Activated T-cell treated with anti-CD3 and anti-CD28 coated beads, Interleukin-2, amount 50 U/mL, for 24 hours (primary cell): ENCODE measurements at regions not wholly inside any gene's neighbourhood (a gene's known extent, or its start where the extent isn't known, plus 50 kb on each side); places are given as distances from the start of the nearest gene placed in this dataset.

ENCODE experiments used
- DNase-seq: peaks from one replicate; pipeline ENCODE4 v3.0.0-alpha.2; 2020
- H3K27ac Mint-ChIP-seq: 2 replicates; pipeline ENCODE4 v1.8.0; 2020; ENCODE audit warnings: mild to moderate bottlenecking, mixed read lengths
- H3K27me3 Mint-ChIP-seq: 2 replicates; pipeline ENCODE4 v1.8.0; 2020; ENCODE audit warnings: mixed read lengths
- H3K36me3 Mint-ChIP-seq: 2 replicates; pipeline ENCODE4 v1.8.0; 2020; ENCODE audit warnings: low read depth, mixed read lengths
- H3K4me1 Mint-ChIP-seq: 2 replicates; pipeline ENCODE4 v1.8.0; 2020; ENCODE audit warnings: low read depth, mixed read lengths
- H3K4me3 Mint-ChIP-seq: 2 replicates; pipeline ENCODE4 v1.8.0; 2020; ENCODE audit warnings: mild to moderate bottlenecking, moderate library complexity, mixed read lengths
- H3K9me3 Mint-ChIP-seq: 2 replicates; pipeline ENCODE4 v1.8.0; 2020; ENCODE audit warnings: mixed read lengths

DNA sequence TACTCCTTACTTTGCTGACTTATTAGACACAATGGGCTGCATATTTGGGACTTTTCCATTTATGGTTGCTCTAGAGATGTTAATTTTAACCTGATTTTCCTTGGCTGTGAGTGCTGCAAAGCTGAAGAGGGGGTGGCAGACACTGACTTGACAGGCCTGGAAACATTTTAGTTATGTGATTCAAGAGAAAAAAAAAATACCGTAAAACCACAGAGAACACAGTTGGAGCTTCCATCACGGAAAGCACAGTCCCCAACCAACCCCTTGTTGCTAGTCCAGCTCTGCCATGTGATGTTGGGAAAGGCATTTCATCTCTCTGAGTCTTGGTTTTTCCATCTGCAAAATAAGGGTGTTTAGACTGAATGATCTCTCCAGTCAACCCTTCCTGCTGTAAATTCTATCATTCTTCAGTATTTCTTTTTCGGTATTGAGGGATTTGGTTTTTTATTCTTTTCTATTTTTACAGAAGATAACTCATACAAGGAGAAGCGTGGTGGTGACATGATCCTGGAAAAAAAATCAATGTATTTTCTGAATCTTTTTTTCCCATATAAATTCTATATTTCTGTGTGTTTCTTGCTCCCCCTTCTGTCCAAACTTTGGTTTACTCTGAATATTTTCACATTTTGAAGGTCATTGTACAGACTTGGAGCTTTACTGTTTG, 246.1 kb downstream of the REEP3 start:
- Mint-ChIP-seq H3K9me3 (no peaks in the 10 kb centered on the region), H3K4me1 (no peaks in the 10 kb centered on the region), H3K4me3 (no peak overlapping the region), H3K27ac (no peak overlapping the region), H3K27me3 (no peaks in the 10 kb centered on the region), H3K36me3 (no peaks in the 10 kb centered on the region)
- DNase-seq: no peak

DNA sequence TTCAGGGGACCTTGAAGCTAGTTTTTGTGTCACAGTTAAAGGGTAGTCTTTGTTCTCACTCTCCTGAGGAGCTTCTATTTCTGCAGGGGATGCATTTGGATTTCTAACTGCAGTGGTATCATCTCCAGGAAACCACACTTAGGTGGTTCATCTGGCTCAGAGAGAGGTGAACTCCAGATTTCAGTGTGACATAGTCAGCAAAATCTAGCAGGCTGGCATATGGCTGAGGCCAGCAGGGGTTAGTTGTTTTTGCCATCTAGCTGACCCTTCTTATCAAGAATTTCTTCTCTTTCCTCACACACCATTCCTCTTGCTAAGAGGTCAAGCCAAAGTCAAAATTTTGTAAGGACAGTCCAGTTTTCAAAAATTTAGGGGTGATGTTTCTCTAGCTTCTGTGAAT, 248.2 kb downstream of the REEP3 start:
- Mint-ChIP-seq H3K27ac (no peak overlapping the region), H3K9me3 (no peaks in the 10 kb centered on the region), H3K36me3 (no peaks in the 10 kb centered on the region), H3K27me3 (no peaks in the 10 kb centered on the region), H3K4me1 (no peaks in the 10 kb centered on the region), H3K4me3 (no peak overlapping the region)
- DNase-seq: no peak

- H3K36me3 Mint-ChIP-seq: no peaks in the 10 kb centered on the region
- DNase-seq: no peak
- H3K4me3 Mint-ChIP-seq: no peak overlapping the region
- H3K27me3 Mint-ChIP-seq: no peaks in the 10 kb centered on the region
- no peak overlapping the region for H3K27ac Mint-ChIP-seq
- no peaks in the 10 kb centered on the region for H3K9me3 Mint-ChIP-seq
- no peaks in the 10 kb centered on the region for H3K4me1 Mint-ChIP-seq
These were observed 249.3 kb downstream of the REEP3 start for GRCh38 chr10:63770523-63770922.

GRCh38 chr10:63772491-63772890, 251.3 kb downstream of the REEP3 start:
- Mint-ChIP-seq H3K36me3 (no peaks in the 10 kb centered on the region), H3K4me1 (no peaks in the 10 kb centered on the region), H3K4me3 (no peak overlapping the region), H3K27ac (no peak overlapping the region), H3K27me3 (peaks cover 11% of the 10 kb centered on the region), H3K9me3 (no peaks in the 10 kb centered on the region)
- no peak for DNase-seq

GRCh38 chr10:63773106-63773505, 251.9 kb downstream of the REEP3 start:
- H3K27me3 Mint-ChIP-seq: peaks cover 12% of the 10 kb centered on the region
- H3K4me3 Mint-ChIP-seq: no peak overlapping the region
- DNase-seq: no peak
- H3K9me3 Mint-ChIP-seq: no peaks in the 10 kb centered on the region
- no peaks in the 10 kb centered on the region for H3K4me1 Mint-ChIP-seq
- no peaks in the 10 kb centered on the region for H3K36me3 Mint-ChIP-seq
- H3K27ac Mint-ChIP-seq: no peak overlapping the region

- no peaks in the 10 kb centered on the region for H3K4me1 Mint-ChIP-seq
- no peaks in the 10 kb centered on the region for H3K9me3 Mint-ChIP-seq
- no peak overlapping the region for H3K27ac Mint-ChIP-seq
- no peaks in the 10 kb centered on the region for H3K36me3 Mint-ChIP-seq
- H3K27me3 Mint-ChIP-seq: peaks cover 18% of the 10 kb centered on the region
- no peak for DNase-seq
- H3K4me3 Mint-ChIP-seq: no peak overlapping the region
These were observed 252.8 kb downstream of the REEP3 start for GRCh38 chr10:63773962-63774361.

GRCh38 chr10:63780101-63780500, 258.9 kb downstream of the REEP3 start:
- Mint-ChIP-seq H3K9me3 (no peaks in the 10 kb centered on the region), H3K4me3 (no peak overlapping the region), H3K27me3 (peaks cover 31% of the 10 kb centered on the region), H3K36me3 (no peaks in the 10 kb centered on the region), H3K4me1 (no peaks in the 10 kb centered on the region), H3K27ac (no peak overlapping the region)
- DNase-seq: no peak

- Mint-ChIP-seq H3K4me1 (no peaks in the 10 kb centered on the region), H3K27ac (no peak overlapping the region), H3K36me3 (no peaks in the 10 kb centered on the region), H3K27me3 (peaks cover 37% of the 10 kb centered on the region), H3K9me3 (no peaks in the 10 kb centered on the region), H3K4me3 (no peak overlapping the region)
- DNase-seq: no peak
These were observed 260.0 kb downstream of the REEP3 start for GRCh38 chr10:63781226-63781625.

DNA sequence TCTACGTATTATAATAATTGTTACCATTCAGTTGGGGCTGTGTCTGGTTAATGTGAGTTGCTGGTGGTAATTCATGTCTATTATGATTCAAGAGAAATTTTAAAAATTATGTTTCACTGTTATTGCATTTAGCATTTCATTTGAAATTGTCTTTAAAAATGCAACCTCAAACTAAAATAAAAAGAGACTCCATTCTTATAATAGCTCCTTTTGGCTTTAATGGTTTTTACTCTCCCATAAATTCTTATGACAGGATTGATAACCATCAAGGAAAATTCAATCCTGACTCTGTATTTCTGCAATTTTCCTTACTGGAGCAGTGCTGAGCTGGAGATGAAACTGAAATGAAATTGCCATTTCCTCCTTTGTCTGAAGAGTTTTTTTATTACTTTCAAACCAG, 262.7 kb downstream of the REEP3 start:
- H3K36me3 Mint-ChIP-seq: no peaks in the 10 kb centered on the region
- H3K4me3 Mint-ChIP-seq: no peak overlapping the region
- H3K27ac Mint-ChIP-seq: no peak overlapping the region
- H3K9me3 Mint-ChIP-seq: peaks cover 2% of the 10 kb centered on the region
- DNase-seq: no peak
- H3K27me3 Mint-ChIP-seq: peaks cover 35% of the 10 kb centered on the region
- peaks cover 9% of the 10 kb centered on the region for H3K4me1 Mint-ChIP-seq

- no peak overlapping the region for H3K4me3 Mint-ChIP-seq
- H3K27ac Mint-ChIP-seq: no peak overlapping the region
These were observed 267.1 kb downstream of the REEP3 start for GRCh38 chr10:63788152-63788821.

DNA sequence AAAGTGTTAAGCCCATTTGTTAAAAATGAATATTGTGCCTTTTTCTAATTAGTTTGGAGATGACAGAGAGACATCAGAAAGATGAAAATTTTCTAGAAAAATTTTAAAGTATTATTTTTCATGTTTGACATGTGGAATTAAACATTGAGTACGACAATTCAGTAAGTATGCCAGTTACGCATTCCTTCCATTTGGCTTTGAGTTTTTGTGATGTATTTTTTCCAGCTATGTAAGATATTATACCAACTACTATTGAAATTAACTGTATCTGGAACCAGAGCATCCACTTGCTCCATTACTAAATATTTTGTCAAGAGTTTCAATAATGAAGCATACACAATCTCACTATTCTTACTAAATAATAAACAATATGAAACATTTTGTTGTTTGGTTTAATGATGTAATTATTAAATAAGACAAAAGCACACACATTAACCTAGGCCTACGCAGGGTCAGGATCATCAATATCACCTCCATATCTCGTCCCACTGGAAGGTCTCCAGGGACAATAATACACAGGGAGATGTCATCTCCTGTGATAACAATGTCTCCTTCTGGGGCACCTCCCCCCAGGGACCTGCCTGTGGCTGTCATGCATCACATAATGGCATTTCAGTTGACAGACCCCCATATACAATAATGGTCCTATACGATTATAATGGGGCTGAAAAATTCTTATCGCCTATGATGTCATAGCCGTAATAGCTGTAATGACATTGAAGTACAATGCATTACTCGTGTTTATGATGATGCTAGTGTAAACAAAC, 274.1 kb downstream of the REEP3 start:
- H3K36me3 Mint-ChIP-seq: no peaks in the 10 kb centered on the region
- DNase-seq: no peak
- peaks cover 9% of the 10 kb centered on the region for H3K27me3 Mint-ChIP-seq
- H3K4me1 Mint-ChIP-seq: peaks cover 7% of the 10 kb centered on the region
- H3K27ac Mint-ChIP-seq: no peak overlapping the region
- H3K4me3 Mint-ChIP-seq: no peak overlapping the region
- peaks cover 6% of the 10 kb centered on the region for H3K9me3 Mint-ChIP-seq

More at GRCh38 chr10:63788152-63788821, 267.1 kb downstream of the REEP3 start:
- no peaks in the 10 kb centered on the region for H3K36me3 Mint-ChIP-seq
- peaks cover 9% of the 10 kb centered on the region for H3K4me1 Mint-ChIP-seq
- peaks cover 25% of the 10 kb centered on the region for H3K27me3 Mint-ChIP-seq
- peaks cover 8% of the 10 kb centered on the region for H3K9me3 Mint-ChIP-seq
- no peak for DNase-seq

- H3K4me1 Mint-ChIP-seq: peaks cover 7% of the 10 kb centered on the region
- no peaks in the 10 kb centered on the region for H3K36me3 Mint-ChIP-seq
- peaks cover 9% of the 10 kb centered on the region for H3K27me3 Mint-ChIP-seq
- H3K27ac Mint-ChIP-seq: no peak overlapping the region
- H3K4me3 Mint-ChIP-seq: no peak overlapping the region
- no peak for DNase-seq
- H3K9me3 Mint-ChIP-seq: no peaks in the 10 kb centered on the region
These were observed 277.6 kb downstream of the REEP3 start for GRCh38 chr10:63798599-63799498.

DNA sequence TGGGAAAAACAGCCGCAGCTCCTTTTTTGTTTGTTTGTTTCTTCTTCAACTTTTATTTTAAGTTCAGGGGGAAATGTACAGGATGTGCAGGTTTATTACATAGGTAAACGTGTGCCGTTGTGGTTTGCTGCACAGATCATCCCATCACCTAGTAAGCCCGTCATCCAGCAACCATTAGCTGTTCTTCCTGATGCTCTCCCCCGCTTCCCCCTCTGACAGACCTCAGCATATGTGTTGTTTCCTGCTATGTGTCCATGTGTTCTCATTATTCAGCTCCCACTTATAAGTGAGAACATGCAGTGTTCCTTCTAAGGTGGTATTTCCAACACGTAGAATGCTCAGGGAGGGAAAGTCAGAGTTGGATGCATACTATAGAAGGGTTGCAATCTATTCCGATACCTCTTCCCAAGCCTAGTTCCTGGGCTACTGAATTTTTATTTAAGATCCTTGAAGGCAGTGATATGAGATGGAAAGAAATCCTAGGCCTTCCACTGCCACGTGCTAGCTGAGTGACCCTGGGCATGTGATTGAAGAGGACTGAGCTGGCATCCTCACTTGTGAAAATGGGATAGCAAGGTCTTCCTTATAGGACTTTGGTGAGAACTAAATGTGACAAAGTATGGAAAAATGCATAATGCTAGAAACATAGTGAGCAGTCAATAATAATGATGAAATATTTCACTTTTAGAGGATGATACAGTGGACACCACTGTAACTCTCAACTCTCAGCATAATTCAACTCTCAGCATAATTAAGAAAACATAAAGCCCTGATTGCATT, 278.5 kb downstream of the REEP3 start:
- Mint-ChIP-seq H3K36me3 (no peaks in the 10 kb centered on the region), H3K9me3 (no peaks in the 10 kb centered on the region), H3K27ac (no peak overlapping the region), H3K27me3 (peaks cover 9% of the 10 kb centered on the region), H3K4me3 (no peak overlapping the region), H3K4me1 (peaks cover 7% of the 10 kb centered on the region)
- no peak for DNase-seq

- Mint-ChIP-seq H3K27me3 (peaks cover 9% of the 10 kb centered on the region), H3K27ac (no peak overlapping the region), H3K4me3 (no peak overlapping the region), H3K36me3 (no peaks in the 10 kb centered on the region), H3K4me1 (peaks cover 7% of the 10 kb centered on the region), H3K9me3 (peaks cover 1% of the 10 kb centered on the region)
- DNase-seq: no peak
These were observed 280.0 kb downstream of the REEP3 start for GRCh38 chr10:63801166-63801565.
